HepG2 (cell line): ENCODE measurements at regions not wholly inside any gene's neighbourhood (a gene's known extent, or its start where the extent isn't known, plus 50 kb on each side); places are given as distances from the start of the nearest gene placed in this dataset.

Source experiments
- ATAC-seq: fragments of 200-7000 bp; cut with Tn5 transposase; 3 replicates; pipeline ENCODE4 v1.9.1; 2020; ENCODE audit warnings: mild to moderate bottlenecking, moderate library complexity
- BruUV-seq: library from RNA; stranded (reverse); fragments of 400-500 nt; replicated peaks from 2 replicates; lab custom pipeline; 2021; lab: Mats Ljungman, UMichigan
- CTCF ChIA-PET: fragments of 300-600 bp; formaldehyde crosslinking; extraction: SDS; loops from one replicate; lab custom pipeline; 2021; ENCODE audit warnings: low total read pairs, inconsistent platforms, low intra/inter-chr PET ratio; lab: Yijun Ruan, JAX
- POLR2A ChIA-PET: fragments of 350-600 bp; sonication (Branson Sonifier 250); formaldehyde crosslinking; loops from one replicate; lab custom pipeline; 2020; ENCODE audit warnings: antibody characterized with exemption, inconsistent platforms; lab: Yijun Ruan, JAX
- DNase-seq: peaks from one replicate; pipeline ENCODE4 v3.0.0-alpha.2; 2015; ENCODE audit warnings: low spot score
- FAIRE-seq: peaks from 3 replicates; lab custom pipeline; 2011; peaks lifted over from hg19 to GRCh38; lab: Jason Lieb, UNC
- H2AFZ ChIP-seq: one replicate; pipeline ENCODE4 v1.6.1; 2011; ENCODE audit warnings: low read length, inconsistent platforms
- H3K27ac ChIP-seq: fragments of 300-600 bp; 3 replicates; pipeline ENCODE4 v1.8.0; 2011; ENCODE audit warnings: mixed run types, mild to moderate bottlenecking, mixed read lengths, low read length, inconsistent platforms; ENCODE audit not compliant: insufficient read depth; ENCODE audit errors: extremely low read length
- H3K27me3 ChIP-seq, 2 experiments: fragments of 200-600 bp in 1 of 2; 2 replicates in 1 of 2; 3 replicates in 1 of 2; pipeline versions ENCODE4 v1.6.0 to v1.8.0; 2011; ENCODE audit warnings: low read length in 2 of 2, mild to moderate bottlenecking in 2 of 2, moderate library complexity in 2 of 2, inconsistent platforms in 1 of 2; ENCODE audit not compliant: insufficient read depth in 2 of 2, control insufficient read depth in 1 of 2
- H3K36me3 ChIP-seq, 2 experiments: fragments of 200-600 bp in 1 of 2; replicated peaks in 1 of 2; 2 replicates in 1 of 2; 3 replicates in 1 of 2; pipeline versions ENCODE4 v1.5.1 to v1.8.0; 2011; ENCODE audit warnings: low read length in 2 of 2, inconsistent platforms in 1 of 2; ENCODE audit not compliant: insufficient read depth in 2 of 2, control insufficient read depth in 1 of 2
- H3K4me1 ChIP-seq: 2 replicates; pipeline ENCODE4 v1.5.1; 2012; ENCODE audit warnings: low read length, inconsistent platforms; ENCODE audit not compliant: insufficient read depth
- H3K4me2 ChIP-seq: 2 replicates; pipeline ENCODE4 v1.6.0; 2011; ENCODE audit warnings: low read depth, low read length, inconsistent platforms
- H3K4me3 ChIP-seq, 3 experiments: fragments of 200-600 bp in 1 of 3; sonication (generic), shearing (Covaris generic) in 1 of 3; replicated peaks in 1 of 3; 2 replicates each; pipeline ENCODE4 v1.5.1; 2011 to 2016; ENCODE audit warnings: low read length in 3 of 3, inconsistent platforms in 2 of 3, low read depth in 2 of 3, mild to moderate bottlenecking in 2 of 3, control low read depth in 1 of 3, mixed read lengths in 1 of 3; ENCODE audit not compliant: insufficient read depth in 1 of 3
- H3K79me2 ChIP-seq: one replicate; pipeline ENCODE4 v1.6.1; 2011; ENCODE audit warnings: low read length, inconsistent platforms; ENCODE audit not compliant: insufficient read depth
- H3K9ac ChIP-seq: 2 replicates; pipeline ENCODE4 v1.6.0; 2011; ENCODE audit warnings: mild to moderate bottlenecking, low read depth, low read length, inconsistent platforms; ENCODE audit not compliant: insufficient read depth
- H3K9me3 ChIP-seq: 2 replicates; pipeline ENCODE4 v1.5.1; 2012; ENCODE audit warnings: mild to moderate bottlenecking, low read length
- H4K20me1 ChIP-seq: 2 replicates; pipeline ENCODE4 v1.6.0; 2011; ENCODE audit warnings: inconsistent platforms, mild to moderate bottlenecking, low read length, moderate library complexity; ENCODE audit not compliant: insufficient read depth
- GATAD1 ChIP-seq: IDR thresholded peaks from 2 replicates; pipeline ENCODE4 v1.6.1; 2016; ENCODE audit warnings: missing genetic modification reagents, missing compliant biosample characterization
- JARID2 ChIP-seq: sonication (generic); formaldehyde crosslinking; IDR thresholded peaks from 2 replicates; pipeline ENCODE4 v1.8.1; 2023; ENCODE audit warnings: missing genetic modification reagents, inconsistent platforms; ENCODE audit not compliant: insufficient replicate concordance
- KLF9 ChIP-seq: IDR thresholded peaks from 2 replicates; pipeline ENCODE4 v1.6.1; 2016; ENCODE audit warnings: low read depth
- MYC ChIP-seq: sonication (generic); formaldehyde crosslinking; IDR thresholded peaks from 2 replicates; pipeline ENCODE4 v1.9.0; 2021; ENCODE audit warnings: missing genetic modification reagents, borderline replicate concordance
- TMF1 ChIP-seq: sonication (generic); formaldehyde crosslinking; IDR thresholded peaks from 2 replicates; pipeline ENCODE4 v1.8.1; 2022; ENCODE audit warnings: low read depth, missing genetic modification reagents
- ZMAT3 ChIP-seq: sonication (generic); formaldehyde crosslinking; conservative IDR thresholded peaks from 2 replicates; pipeline ENCODE4 v1.7.0; 2021; ENCODE audit warnings: missing genetic modification reagents
- ZNF598 ChIP-seq: sonication (generic); formaldehyde crosslinking; IDR thresholded peaks from 2 replicates; pipeline ENCODE4 v1.5.1; 2020; ENCODE audit warnings: mild to moderate bottlenecking, missing genetic modification reagents, borderline replicate concordance
- ZNF747 ChIP-seq: sonication (generic); formaldehyde crosslinking; IDR thresholded peaks from 2 replicates; pipeline ENCODE4 v1.8.1; 2023; ENCODE audit warnings: missing genetic modification reagents, mild to moderate bottlenecking, borderline replicate concordance
- ZNF883 ChIP-seq: sonication (generic); formaldehyde crosslinking; IDR thresholded peaks from 2 replicates; pipeline ENCODE4 v1.5.1; 2020; ENCODE audit warnings: mild to moderate bottlenecking, missing genetic modification reagents; ENCODE audit errors: not compliant biosample characterization
- WGBS: methylation state at CpG from one replicate; pipeline ENCODE4 v1.1.6; 2017; ENCODE audit warnings: low lambda C conversion rate; 5-methylcytosine and 5-hydroxymethylcytosine counted together
- in situ Hi-C: cut with HindIII; loops from 2 replicates; pipeline ENCODE4 v1.10.0; 2017; ENCODE audit warnings: low pct_unique_long_range_greater_than_20kb; ENCODE audit not compliant: extremely low pct_ligation_motif_present
- intact Hi-C: fragments of 100-400 bp; cut with micrococcal nuclease; formaldehyde crosslinking; loops from one replicate; pipeline ENCODE4 v1.10.0; 2022; ENCODE audit not compliant: unreplicated experiment
- TF ChIP-seq, protein P1 (sequence below): IDR thresholded peaks from 2 replicates; pipeline ENCODE4 v1.6.1; 2016; ENCODE audit warnings: control low read depth
- TF ChIP-seq, protein P2 (sequence below): sonication (generic); formaldehyde crosslinking; IDR thresholded peaks from 2 replicates; pipeline ENCODE4 v1.4.0; 2020; ENCODE audit warnings: missing genetic modification reagents, borderline replicate concordance
- TF ChIP-seq, protein P3 (sequence below): IDR thresholded peaks from 2 replicates; pipeline ENCODE4 v1.6.1; 2018; ENCODE audit warnings: missing genetic modification reagents, mild to moderate bottlenecking, missing compliant biosample characterization
- TF ChIP-seq, protein P4 (sequence below): sonication (generic); formaldehyde crosslinking; IDR thresholded peaks from 2 replicates; pipeline ENCODE4 v1.4.0; 2020; ENCODE audit warnings: missing genetic modification reagents
- TF ChIP-seq, protein P5 (sequence below): sonication (generic); formaldehyde crosslinking; IDR thresholded peaks from 2 replicates; pipeline ENCODE4 v1.4.0; 2020; ENCODE audit warnings: missing genetic modification reagents
- TF ChIP-seq, protein P6 (sequence below): IDR thresholded peaks from 2 replicates; pipeline ENCODE4 v1.6.1; 2016; ENCODE audit warnings: missing compliant biosample characterization, missing genetic modification reagents, borderline replicate concordance
- TF ChIP-seq, protein P7 (sequence below): IDR thresholded peaks from 2 replicates; pipeline ENCODE4 v1.6.1; 2016; ENCODE audit warnings: missing genetic modification reagents, missing compliant biosample characterization
- TF ChIP-seq, protein P8 (sequence below): sonication (generic); formaldehyde crosslinking; IDR thresholded peaks from 2 replicates; pipeline ENCODE4 v1.4.0; 2020; ENCODE audit warnings: missing genetic modification reagents

DNA sequence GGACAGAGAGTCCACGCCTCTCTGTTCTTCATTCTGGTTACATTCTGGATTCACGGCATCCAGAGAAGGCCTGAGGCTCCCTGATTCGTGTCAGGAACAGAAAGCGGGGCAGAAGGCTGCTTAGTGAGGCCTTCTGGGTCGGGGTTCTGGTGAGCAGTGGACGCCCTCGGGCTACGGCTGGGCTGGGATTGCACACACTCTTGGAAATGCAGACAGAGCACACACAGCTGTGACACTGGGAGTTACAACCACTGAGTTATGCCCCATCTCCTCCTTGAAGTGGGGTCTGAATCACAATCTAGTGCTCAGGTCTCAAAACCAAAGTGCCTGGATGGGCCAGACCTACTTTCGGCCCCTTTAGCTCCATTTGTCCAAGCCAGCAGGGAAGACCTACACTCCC lies 156.9 kb upstream of the GDF10 start:
- DNase-seq (no peak), FAIRE-seq (no peak), ATAC-seq (no peak)
- Histone ChIP-seq H3K9ac (no peak overlapping the region), H3K27ac (no peak overlapping the region), H2AFZ (no peak overlapping the region), H3K36me3 (no peaks in the 10 kb centered on the region), H3K79me2 (no peaks in the 10 kb centered on the region), H3K4me3 (no peak overlapping the region), H3K27me3 (peaks cover 2 to 23% of the 10 kb centered on the region in 2 experiments; a peak in 3 of 5 replicates), H4K20me1 (no peaks in the 10 kb centered on the region), H3K4me1 (no peaks in the 10 kb centered on the region), H3K9me3 (no peaks in the 10 kb centered on the region), H3K4me2 (no peak overlapping the region)
- no TSS peak for BruUV-seq
- CTCF ChIA-PET: no interaction called here
- intact Hi-C loops: no loop called here
- WGBS: 3% methylated on average over 4 of the region's 9 CpGs
- in situ Hi-C loops: no loop called here
- POLR2A ChIA-PET: no interaction called here
- TF ChIP-seq, protein P1, sequence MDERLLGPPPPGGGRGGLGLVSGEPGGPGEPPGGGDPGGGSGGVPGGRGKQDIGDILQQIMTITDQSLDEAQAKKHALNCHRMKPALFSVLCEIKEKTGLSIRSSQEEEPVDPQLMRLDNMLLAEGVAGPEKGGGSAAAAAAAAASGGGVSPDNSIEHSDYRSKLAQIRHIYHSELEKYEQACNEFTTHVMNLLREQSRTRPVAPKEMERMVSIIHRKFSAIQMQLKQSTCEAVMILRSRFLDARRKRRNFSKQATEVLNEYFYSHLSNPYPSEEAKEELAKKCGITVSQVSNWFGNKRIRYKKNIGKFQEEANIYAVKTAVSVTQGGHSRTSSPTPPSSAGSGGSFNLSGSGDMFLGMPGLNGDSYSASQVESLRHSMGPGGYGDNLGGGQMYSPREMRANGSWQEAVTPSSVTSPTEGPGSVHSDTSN: no peak
- TF ChIP-seq, protein P2, sequence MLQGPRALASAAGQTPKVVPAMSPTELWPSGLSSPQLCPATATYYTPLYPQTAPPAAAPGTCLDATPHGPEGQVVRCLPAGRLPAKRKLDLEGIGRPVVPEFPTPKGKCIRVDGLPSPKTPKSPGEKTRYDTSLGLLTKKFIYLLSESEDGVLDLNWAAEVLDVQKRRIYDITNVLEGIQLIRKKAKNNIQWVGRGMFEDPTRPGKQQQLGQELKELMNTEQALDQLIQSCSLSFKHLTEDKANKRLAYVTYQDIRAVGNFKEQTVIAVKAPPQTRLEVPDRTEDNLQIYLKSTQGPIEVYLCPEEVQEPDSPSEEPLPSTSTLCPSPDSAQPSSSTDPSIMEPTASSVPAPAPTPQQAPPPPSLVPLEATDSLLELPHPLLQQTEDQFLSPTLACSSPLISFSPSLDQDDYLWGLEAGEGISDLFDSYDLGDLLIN (CRISPR knock-in tag): no peak
- TF ChIP-seq MYC (CRISPR knock-in tag): no peak
- TF ChIP-seq, protein P3, sequence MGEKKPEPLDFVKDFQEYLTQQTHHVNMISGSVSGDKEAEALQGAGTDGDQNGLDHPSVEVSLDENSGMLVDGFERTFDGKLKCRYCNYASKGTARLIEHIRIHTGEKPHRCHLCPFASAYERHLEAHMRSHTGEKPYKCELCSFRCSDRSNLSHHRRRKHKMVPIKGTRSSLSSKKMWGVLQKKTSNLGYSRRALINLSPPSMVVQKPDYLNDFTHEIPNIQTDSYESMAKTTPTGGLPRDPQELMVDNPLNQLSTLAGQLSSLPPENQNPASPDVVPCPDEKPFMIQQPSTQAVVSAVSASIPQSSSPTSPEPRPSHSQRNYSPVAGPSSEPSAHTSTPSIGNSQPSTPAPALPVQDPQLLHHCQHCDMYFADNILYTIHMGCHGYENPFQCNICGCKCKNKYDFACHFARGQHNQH: no peak
- no peak for TF ChIP-seq GATAD1
- no peak for TF ChIP-seq KLF9 (CRISPR knock-in tag)
- TF ChIP-seq ZNF883: no peak
- TF ChIP-seq, protein P4, sequence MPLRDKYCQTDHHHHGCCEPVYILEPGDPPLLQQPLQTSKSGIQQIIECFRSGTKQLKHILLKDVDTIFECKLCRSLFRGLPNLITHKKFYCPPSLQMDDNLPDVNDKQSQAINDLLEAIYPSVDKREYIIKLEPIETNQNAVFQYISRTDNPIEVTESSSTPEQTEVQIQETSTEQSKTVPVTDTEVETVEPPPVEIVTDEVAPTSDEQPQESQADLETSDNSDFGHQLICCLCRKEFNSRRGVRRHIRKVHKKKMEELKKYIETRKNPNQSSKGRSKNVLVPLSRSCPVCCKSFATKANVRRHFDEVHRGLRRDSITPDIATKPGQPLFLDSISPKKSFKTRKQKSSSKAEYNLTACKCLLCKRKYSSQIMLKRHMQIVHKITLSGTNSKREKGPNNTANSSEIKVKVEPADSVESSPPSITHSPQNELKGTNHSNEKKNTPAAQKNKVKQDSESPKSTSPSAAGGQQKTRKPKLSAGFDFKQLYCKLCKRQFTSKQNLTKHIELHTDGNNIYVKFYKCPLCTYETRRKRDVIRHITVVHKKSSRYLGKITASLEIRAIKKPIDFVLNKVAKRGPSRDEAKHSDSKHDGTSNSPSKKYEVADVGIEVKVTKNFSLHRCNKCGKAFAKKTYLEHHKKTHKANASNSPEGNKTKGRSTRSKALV: no peak
- TF ChIP-seq ZMAT3 (CRISPR knock-in tag): no peak
- TF ChIP-seq TMF1: no peak
- TF ChIP-seq, protein P5, sequence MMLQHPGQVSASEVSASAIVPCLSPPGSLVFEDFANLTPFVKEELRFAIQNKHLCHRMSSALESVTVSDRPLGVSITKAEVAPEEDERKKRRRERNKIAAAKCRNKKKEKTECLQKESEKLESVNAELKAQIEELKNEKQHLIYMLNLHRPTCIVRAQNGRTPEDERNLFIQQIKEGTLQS: no peak
- TF ChIP-seq, protein P6, sequence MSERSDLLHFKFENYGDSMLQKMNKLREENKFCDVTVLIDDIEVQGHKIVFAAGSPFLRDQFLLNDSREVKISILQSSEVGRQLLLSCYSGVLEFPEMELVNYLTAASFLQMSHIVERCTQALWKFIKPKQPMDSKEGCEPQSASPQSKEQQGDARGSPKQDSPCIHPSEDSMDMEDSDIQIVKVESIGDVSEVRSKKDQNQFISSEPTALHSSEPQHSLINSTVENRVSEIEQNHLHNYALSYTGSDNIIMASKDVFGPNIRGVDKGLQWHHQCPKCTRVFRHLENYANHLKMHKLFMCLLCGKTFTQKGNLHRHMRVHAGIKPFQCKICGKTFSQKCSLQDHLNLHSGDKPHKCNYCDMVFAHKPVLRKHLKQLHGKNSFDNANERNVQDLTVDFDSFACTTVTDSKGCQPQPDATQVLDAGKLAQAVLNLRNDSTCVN (CRISPR knock-in tag): no peak
- TF ChIP-seq, protein P7, sequence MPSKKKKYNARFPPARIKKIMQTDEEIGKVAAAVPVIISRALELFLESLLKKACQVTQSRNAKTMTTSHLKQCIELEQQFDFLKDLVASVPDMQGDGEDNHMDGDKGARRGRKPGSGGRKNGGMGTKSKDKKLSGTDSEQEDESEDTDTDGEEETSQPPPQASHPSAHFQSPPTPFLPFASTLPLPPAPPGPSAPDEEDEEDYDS (CRISPR knock-in tag): no peak
- no peak for TF ChIP-seq ZNF598
- TF ChIP-seq ZNF747: no peak
- no peak for TF ChIP-seq JARID2 (CRISPR knock-in tag)
- TF ChIP-seq, protein P8, sequence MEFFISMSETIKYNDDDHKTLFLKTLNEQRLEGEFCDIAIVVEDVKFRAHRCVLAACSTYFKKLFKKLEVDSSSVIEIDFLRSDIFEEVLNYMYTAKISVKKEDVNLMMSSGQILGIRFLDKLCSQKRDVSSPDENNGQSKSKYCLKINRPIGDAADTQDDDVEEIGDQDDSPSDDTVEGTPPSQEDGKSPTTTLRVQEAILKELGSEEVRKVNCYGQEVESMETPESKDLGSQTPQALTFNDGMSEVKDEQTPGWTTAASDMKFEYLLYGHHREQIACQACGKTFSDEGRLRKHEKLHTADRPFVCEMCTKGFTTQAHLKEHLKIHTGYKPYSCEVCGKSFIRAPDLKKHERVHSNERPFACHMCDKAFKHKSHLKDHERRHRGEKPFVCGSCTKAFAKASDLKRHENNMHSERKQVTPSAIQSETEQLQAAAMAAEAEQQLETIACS (CRISPR knock-in tag): no peak
